SK-N-SH treated with all-trans-retinoic acid at 6 μM for 48 hours (cell line): ENCODE measurements at regions not wholly inside any gene's neighbourhood (a gene's known extent, or its start where the extent isn't known, plus 50 kb on each side); places are given as distances from the start of the nearest gene placed in this dataset.

ENCODE experiments used
- ATAC-seq: fragments of 200-7000 bp; cut with Tn5 transposase; 3 replicates; pipeline ENCODE4 v1.9.1; 2020; ENCODE audit warnings: mild to moderate bottlenecking, moderate library complexity
- BACH2 ChIP-seq: fragments of 250-450 bp; sonication (Bioruptor Pico); IDR thresholded peaks from 2 replicates; pipeline ENCODE4 v1.9.0; 2021; ENCODE audit warnings: mild to moderate bottlenecking, borderline replicate concordance
- CSRNP3 ChIP-seq: fragments of 250-450 bp; sonication (Bioruptor Pico); IDR thresholded peaks from 2 replicates; pipeline ENCODE4 v1.5.1; 2021; ENCODE audit warnings: mild to moderate bottlenecking, moderate library complexity
- ESRRG ChIP-seq: fragments of 250-450 bp; sonication (Bioruptor Pico); IDR thresholded peaks from 2 replicates; pipeline ENCODE4 v1.6.1; 2021; ENCODE audit warnings: mild to moderate bottlenecking
- GLIS3 ChIP-seq: fragments of 250-450 bp; sonication (Bioruptor Pico); IDR thresholded peaks from 2 replicates; pipeline ENCODE4 v1.5.0; 2020; ENCODE audit warnings: mild to moderate bottlenecking, moderate library complexity
- ISL1 ChIP-seq: fragments of 250-450 bp; sonication (Bioruptor Pico); IDR thresholded peaks from 2 replicates; pipeline ENCODE4 v2.1.2; 2022; ENCODE audit warnings: mild to moderate bottlenecking, moderate library complexity
- OSR1 ChIP-seq: fragments of 250-450 bp; sonication (Bioruptor Pico); IDR thresholded peaks from 2 replicates; pipeline ENCODE4 v1.8.0; 2022; ENCODE audit warnings: moderate library complexity, mild to moderate bottlenecking, inconsistent platforms
- PATZ1 ChIP-seq: fragments of 250-450 bp; sonication (Bioruptor Pico); IDR thresholded peaks from 2 replicates; pipeline ENCODE4 v1.8.0; 2020; ENCODE audit warnings: mild to moderate bottlenecking, moderate library complexity, borderline replicate concordance
- POU6F1 ChIP-seq: fragments of 250-450 bp; sonication (Bioruptor Pico); IDR thresholded peaks from 2 replicates; pipeline ENCODE4 v1.8.0; 2021; ENCODE audit warnings: low read depth, mild to moderate bottlenecking, moderate library complexity, borderline replicate concordance
- PPARA ChIP-seq: fragments of 250-450 bp; sonication (Bioruptor Pico); IDR thresholded peaks from 2 replicates; pipeline ENCODE4 v1.5.0; 2020; ENCODE audit warnings: mild to moderate bottlenecking, borderline replicate concordance
- RARB ChIP-seq: fragments of 250-450 bp; sonication (Bioruptor Pico); IDR thresholded peaks from 2 replicates; pipeline ENCODE4 v1.8.0; 2021; ENCODE audit warnings: mild to moderate bottlenecking, moderate library complexity
- SNAI2 ChIP-seq: fragments of 250-450 bp; sonication (Bioruptor Pico); IDR thresholded peaks from 2 replicates; pipeline ENCODE4 v1.5.0; 2020; ENCODE audit warnings: mild to moderate bottlenecking, moderate library complexity
- TCF4 ChIP-seq: fragments of 250-450 bp; sonication (Bioruptor Pico); IDR thresholded peaks from 2 replicates; pipeline ENCODE4 v1.8.0; 2021; ENCODE audit warnings: mild to moderate bottlenecking, moderate library complexity, borderline replicate concordance
- TOX ChIP-seq: fragments of 250-450 bp; sonication (Bioruptor Pico); IDR thresholded peaks from 2 replicates; pipeline ENCODE4 v1.8.0; 2021; ENCODE audit warnings: mild to moderate bottlenecking, moderate library complexity, borderline replicate concordance
- ZC3H10 ChIP-seq: fragments of 250-450 bp; sonication (Bioruptor Pico); IDR thresholded peaks from 2 replicates; pipeline ENCODE4 v1.5.1; 2021; ENCODE audit warnings: mild to moderate bottlenecking, moderate library complexity
- ZFP3 ChIP-seq: fragments of 250-450 bp; sonication (Bioruptor Pico); IDR thresholded peaks from 2 replicates; pipeline ENCODE4 v1.5.0; 2020; ENCODE audit warnings: mild to moderate bottlenecking, moderate library complexity
- ZFP30 ChIP-seq: fragments of 450-650 bp; formaldehyde crosslinking; IDR thresholded peaks from 2 replicates; pipeline ENCODE4 v1.5.0; 2022; ENCODE audit warnings: mild to moderate bottlenecking, moderate library complexity
- ZNF565 ChIP-seq: fragments of 450-650 bp; formaldehyde crosslinking; conservative IDR thresholded peaks from 2 replicates; pipeline ENCODE4 v1.5.0; 2020; ENCODE audit warnings: low read depth, mild to moderate bottlenecking, moderate library complexity
- ZNF70 ChIP-seq: fragments of 450-650 bp; formaldehyde crosslinking; IDR thresholded peaks from 2 replicates; pipeline ENCODE4 v1.5.0; 2020; ENCODE audit warnings: mild to moderate bottlenecking, moderate library complexity
- ZNF8 ChIP-seq: fragments of 450-650 bp; formaldehyde crosslinking; IDR thresholded peaks from 2 replicates; pipeline ENCODE4 v1.5.0; 2020; ENCODE audit warnings: mild to moderate bottlenecking, moderate library complexity
- TF ChIP-seq, protein P1 (sequence below): fragments of 250-450 bp; sonication (Bioruptor Pico); IDR thresholded peaks from 2 replicates; pipeline ENCODE4 v1.5.0; 2020; ENCODE audit warnings: mild to moderate bottlenecking, moderate library complexity
- TF ChIP-seq, protein P2 (sequence below): fragments of 250-450 bp; sonication (Bioruptor Pico); IDR thresholded peaks from 2 replicates; pipeline ENCODE4 v1.5.1; 2020; ENCODE audit warnings: low read depth, mild to moderate bottlenecking, moderate library complexity

GRCh38 chr13:89011615-89012014 lies 1340.4 kb downstream of the SLITRK5 start:
- TF ChIP-seq TCF4 (CRISPR knock-in tag) (no peak), ZNF70 (CRISPR knock-in tag) (no peak), ZNF8 (CRISPR knock-in tag) (no peak), ISL1 (CRISPR knock-in tag) (no peak), TOX (CRISPR knock-in tag) (no peak), RARB (no peak), SNAI2 (CRISPR knock-in tag) (no peak), GLIS3 (CRISPR knock-in tag) (no peak), ZFP3 (CRISPR knock-in tag) (no peak), OSR1 (CRISPR knock-in tag) (no peak), CSRNP3 (CRISPR knock-in tag) (no peak), PATZ1 (CRISPR knock-in tag) (no peak), BACH2 (no peak), PPARA (no peak), ZNF565 (no peak), ESRRG (CRISPR knock-in tag) (no peak), ZFP30 (no peak)
- TF ChIP-seq, protein P1, sequence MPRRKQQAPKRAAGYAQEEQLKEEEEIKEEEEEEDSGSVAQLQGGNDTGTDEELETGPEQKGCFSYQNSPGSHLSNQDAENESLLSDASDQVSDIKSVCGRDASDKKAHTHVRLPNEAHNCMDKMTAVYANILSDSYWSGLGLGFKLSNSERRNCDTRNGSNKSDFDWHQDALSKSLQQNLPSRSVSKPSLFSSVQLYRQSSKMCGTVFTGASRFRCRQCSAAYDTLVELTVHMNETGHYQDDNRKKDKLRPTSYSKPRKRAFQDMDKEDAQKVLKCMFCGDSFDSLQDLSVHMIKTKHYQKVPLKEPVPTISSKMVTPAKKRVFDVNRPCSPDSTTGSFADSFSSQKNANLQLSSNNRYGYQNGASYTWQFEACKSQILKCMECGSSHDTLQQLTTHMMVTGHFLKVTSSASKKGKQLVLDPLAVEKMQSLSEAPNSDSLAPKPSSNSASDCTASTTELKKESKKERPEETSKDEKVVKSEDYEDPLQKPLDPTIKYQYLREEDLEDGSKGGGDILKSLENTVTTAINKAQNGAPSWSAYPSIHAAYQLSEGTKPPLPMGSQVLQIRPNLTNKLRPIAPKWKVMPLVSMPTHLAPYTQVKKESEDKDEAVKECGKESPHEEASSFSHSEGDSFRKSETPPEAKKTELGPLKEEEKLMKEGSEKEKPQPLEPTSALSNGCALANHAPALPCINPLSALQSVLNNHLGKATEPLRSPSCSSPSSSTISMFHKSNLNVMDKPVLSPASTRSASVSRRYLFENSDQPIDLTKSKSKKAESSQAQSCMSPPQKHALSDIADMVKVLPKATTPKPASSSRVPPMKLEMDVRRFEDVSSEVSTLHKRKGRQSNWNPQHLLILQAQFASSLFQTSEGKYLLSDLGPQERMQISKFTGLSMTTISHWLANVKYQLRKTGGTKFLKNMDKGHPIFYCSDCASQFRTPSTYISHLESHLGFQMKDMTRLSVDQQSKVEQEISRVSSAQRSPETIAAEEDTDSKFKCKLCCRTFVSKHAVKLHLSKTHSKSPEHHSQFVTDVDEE = no peak
- no peak for ATAC-seq

- TF ChIP-seq ESRRG (CRISPR knock-in tag) = no peak
- TF ChIP-seq ZFP30 = no peak
- TF ChIP-seq ISL1 (CRISPR knock-in tag) = no peak
- no peak for TF ChIP-seq RARB
- TF ChIP-seq BACH2 = no peak
- TF ChIP-seq ZNF8 (CRISPR knock-in tag) = no peak
- TF ChIP-seq CSRNP3 (CRISPR knock-in tag) = no peak
- no peak for TF ChIP-seq OSR1 (CRISPR knock-in tag)
- TF ChIP-seq PPARA = no peak
- TF ChIP-seq, protein P1 = no peak
- no peak for TF ChIP-seq ZC3H10 (CRISPR knock-in tag)
- no peak for TF ChIP-seq ZNF70 (CRISPR knock-in tag)
- no peak for TF ChIP-seq ZNF565
- TF ChIP-seq, protein P2, sequence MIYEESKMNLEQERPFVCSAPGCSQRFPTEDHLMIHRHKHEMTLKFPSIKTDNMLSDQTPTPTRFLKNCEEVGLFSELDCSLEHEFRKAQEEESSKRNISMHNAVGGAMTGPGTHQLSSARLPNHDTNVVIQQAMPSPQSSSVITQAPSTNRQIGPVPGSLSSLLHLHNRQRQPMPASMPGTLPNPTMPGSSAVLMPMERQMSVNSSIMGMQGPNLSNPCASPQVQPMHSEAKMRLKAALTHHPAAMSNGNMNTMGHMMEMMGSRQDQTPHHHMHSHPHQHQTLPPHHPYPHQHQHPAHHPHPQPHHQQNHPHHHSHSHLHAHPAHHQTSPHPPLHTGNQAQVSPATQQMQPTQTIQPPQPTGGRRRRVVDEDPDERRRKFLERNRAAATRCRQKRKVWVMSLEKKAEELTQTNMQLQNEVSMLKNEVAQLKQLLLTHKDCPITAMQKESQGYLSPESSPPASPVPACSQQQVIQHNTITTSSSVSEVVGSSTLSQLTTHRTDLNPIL (CRISPR knock-in tag) = no peak
- no peak for TF ChIP-seq SNAI2 (CRISPR knock-in tag)
- no peak for TF ChIP-seq GLIS3 (CRISPR knock-in tag)
- no peak for TF ChIP-seq POU6F1 (CRISPR knock-in tag)
- no peak for ATAC-seq
Observed at GRCh38 chr13:89027694-89028306, 1356.6 kb downstream of the SLITRK5 start.
